ENCODE measurements at regions not wholly inside any gene's neighbourhood (a gene's known extent, or its start where the extent isn't known, plus 50 kb on each side); places are given as distances from the start of the nearest gene placed in this dataset.
"Not testable (repeated sequence)": the region's sequence is repeated elsewhere in the genome, so short reads cannot be mapped to it uniquely, and the experiment has no call there.

DNA sequence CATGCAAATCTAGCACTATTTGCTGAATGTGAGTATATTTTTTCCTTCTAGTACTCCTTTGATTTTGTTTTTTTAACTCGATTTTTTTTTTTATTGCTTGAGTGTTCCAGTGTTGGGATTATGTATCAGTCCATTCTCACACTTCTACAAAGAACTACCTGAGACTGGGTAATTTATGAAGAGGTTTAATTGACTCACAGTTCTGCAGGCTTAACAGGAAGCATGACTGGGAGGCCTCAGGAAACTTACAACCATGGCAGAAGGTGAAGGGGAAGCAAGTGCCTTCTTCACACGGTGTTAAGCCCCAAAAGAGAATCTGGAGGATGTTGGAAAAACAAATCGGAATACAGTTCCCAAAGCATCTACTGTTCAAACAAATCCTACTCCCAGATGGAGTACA is 69.1 kb downstream of the ZNF518B start:
- not testable (repeated sequence) for DNase-seq (ENCODE audit: low read depth in 2 of 2)

DNA sequence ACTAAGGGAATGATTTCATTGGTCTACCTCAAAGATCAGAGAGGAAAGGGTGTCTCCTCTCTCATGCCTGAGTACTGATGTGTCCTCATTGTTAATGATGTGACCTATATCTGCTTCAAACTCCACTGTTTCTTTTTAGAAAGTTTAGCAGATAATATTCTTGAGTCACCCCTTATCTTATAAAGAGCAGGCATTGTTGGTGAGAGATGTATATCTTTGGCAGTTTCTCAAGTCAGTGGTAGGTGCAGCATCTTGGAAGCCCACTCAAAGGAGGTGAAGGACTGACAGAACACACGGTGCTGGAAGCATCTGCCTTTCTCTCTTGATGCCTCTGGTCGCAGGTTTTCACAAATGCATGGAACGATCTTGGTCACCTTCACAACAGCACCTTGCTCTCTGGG is 71.2 kb downstream of the ZNF518B start:
- DNase-seq (ENCODE audit: low read depth in 2 of 2), result no peak

GRCh38 chr4:10384974-10385373 is 72.3 kb downstream of the ZNF518B start:
- DNase-seq (ENCODE audit: low read depth in 2 of 2), result no peak

GRCh38 chr4:10383417-10383816 is 73.8 kb downstream of the ZNF518B start:
- DNase-seq (ENCODE audit: low read depth in 2 of 2), result no peak

DNA sequence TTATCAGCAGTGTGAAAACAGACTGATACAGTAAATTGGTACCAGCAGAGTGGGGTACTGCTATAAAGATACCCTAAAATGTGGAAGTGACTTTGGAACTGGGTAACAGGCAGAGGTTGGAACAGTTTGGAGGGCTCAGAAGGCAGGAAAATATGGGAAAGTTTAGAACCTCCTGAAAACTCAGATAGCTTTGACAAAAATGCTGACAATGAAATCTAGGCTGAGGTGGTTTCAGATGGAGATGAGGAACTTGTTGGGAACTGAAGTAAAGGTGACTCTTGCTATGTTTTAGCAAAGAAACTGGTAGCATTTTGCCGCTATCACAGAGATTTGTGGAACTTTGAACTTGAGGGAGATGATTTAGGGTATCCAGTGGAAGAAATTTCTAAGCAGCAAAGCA is 75.1 kb downstream of the ZNF518B start:
- DNase-seq (ENCODE audit: low read depth in 2 of 2), result not testable (repeated sequence)

GRCh38 chr4:10381146-10381545 is 76.1 kb downstream of the ZNF518B start:
- DNase-seq (ENCODE audit: low read depth in 2 of 2), result no peak

- DNase-seq (ENCODE audit: low read depth in 2 of 2), result no peak
Measured at GRCh38 chr4:10380735-10381134, 76.5 kb downstream of the ZNF518B start.

GRCh38 chr4:10371869-10372471 is 85.3 kb downstream of the ZNF518B start:
- DNase-seq (ENCODE audit: low read depth in 2 of 2), result no peak

DNA sequence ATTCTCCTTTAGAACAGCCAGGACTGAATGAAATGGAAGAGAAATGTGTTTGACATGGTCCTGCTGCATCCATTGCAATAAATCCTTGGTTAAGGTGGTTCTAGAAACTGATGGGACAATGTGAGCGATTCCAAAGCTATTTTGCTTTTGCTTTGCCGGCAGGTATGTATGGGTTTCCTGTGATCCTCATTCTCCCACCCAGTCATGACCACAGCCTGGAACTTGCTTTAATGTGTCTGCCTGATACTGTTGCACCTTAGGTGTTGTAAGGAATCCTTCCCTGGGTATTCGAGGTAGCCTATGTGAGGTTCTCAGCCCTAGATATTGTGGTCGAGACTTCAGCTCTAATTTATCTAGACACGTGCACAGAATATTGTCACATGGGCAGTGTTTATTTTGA is 86.1 kb downstream of the ZNF518B start:
- no peak for DNase-seq (ENCODE audit: low read depth in 2 of 2)

GRCh38 chr4:10369517-10369916 is 87.7 kb downstream of the ZNF518B start:
- no peak for DNase-seq (ENCODE audit: low read depth in 2 of 2)

- DNase-seq (ENCODE audit: low read depth in 2 of 2), result no peak
Measured at GRCh38 chr4:10366628-10367027, 90.6 kb downstream of the ZNF518B start.

- no peak for DNase-seq (ENCODE audit: low read depth in 2 of 2)
Measured at GRCh38 chr4:10364194-10364593, 93.0 kb downstream of the ZNF518B start.

- no peak for DNase-seq (ENCODE audit: low read depth in 2 of 2)
Measured at GRCh38 chr4:10354746-10355145, 102.5 kb downstream of the ZNF518B start.

- DNase-seq (ENCODE audit: low read depth in 2 of 2), result no peak
Measured at GRCh38 chr4:10354225-10354624, 103.0 kb downstream of the ZNF518B start.

GRCh38 chr4:10353110-10353509 is 104.1 kb downstream of the ZNF518B start:
- no peak for DNase-seq (ENCODE audit: low read depth in 2 of 2)

DNA sequence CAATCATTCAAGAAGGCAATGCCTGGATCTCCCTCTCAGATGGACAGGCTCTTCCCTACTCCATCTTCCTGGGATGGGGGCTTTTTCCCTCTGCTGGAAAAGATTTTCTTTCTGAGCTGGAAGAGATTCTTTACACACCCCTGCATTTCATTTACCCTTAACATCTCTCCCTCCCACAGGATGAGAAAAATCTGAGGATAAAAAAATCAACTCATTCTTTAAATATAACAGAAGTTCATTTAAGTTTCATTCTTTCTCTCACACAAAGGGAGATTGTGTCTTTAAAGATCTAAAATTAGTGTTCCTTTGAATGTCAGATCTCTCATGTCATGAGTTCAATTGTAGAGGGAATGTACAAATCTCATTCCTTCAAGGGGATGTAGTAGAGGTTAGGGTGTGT is 109.0 kb downstream of the ZNF518B start:
- DNase-seq (ENCODE audit: low read depth in 2 of 2), result no peak

DNA sequence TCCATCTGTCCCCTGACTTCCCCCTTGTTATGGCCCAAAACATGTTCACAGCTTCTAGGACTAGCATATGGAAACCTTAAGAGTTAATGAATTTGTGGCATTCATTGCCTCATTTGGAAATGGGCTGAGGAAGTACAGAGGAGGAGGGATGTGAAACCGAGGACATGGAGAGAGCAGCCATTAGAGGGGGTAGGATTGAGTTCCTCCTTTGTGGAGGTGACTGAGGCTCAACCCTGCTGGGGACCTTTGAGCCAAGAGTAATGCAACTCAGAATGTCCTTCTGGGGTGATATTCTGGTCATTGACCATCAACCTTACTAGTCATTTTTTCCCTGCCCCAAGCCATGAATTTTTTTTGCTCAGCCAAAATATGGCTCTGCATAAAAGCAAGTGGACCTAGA is 109.4 kb downstream of the ZNF518B start:
- DNase-seq (ENCODE audit: low read depth in 2 of 2), result no peak

DNA sequence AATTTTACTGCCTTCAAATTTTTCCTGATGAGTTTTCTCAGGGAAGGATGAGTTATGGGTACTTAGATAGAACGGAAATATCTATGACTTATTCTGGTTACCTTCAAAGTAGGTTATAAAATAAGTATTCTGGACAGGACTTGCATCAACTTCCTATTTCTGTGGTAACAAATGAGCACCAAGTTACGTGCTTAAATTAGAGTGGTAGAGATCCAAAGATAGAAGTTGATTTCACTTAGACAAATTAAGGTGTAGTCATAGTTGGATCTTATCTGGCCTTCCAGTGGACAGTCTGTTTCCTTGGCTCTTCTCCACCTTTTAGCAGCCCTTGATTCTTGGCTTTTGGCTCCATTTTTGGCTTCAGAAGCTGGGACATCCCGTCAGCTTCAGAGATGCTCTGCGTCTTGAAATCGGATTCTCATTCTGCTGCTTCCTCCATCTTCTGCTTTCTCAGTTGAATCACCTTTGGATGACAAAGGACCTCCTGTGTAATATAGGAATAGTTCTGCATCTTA is 109.9 kb downstream of the ZNF518B start:
- DNase-seq (ENCODE audit: low read depth in 2 of 2), result no peak

DNA sequence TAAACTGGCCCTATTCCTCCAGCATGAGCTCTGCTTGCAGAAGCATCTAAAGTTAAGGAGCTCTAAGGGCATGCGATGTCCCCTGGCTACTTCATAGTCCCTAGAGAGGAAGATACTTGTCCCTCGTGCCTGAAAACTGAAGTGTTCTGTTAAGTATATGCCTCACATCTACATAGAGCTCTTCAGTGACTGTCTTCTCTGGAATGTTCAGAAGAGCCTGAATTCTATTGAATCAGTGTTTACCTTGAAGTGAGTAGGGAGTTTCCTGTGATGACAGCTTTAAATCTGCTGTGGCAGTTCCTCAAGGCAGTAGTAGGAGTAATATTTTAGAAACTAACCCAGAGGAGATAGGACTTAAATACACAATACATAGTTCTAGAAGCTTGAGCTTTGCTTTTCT is 111.2 kb downstream of the ZNF518B start:
- no peak for DNase-seq (ENCODE audit: low read depth in 2 of 2)

DNA sequence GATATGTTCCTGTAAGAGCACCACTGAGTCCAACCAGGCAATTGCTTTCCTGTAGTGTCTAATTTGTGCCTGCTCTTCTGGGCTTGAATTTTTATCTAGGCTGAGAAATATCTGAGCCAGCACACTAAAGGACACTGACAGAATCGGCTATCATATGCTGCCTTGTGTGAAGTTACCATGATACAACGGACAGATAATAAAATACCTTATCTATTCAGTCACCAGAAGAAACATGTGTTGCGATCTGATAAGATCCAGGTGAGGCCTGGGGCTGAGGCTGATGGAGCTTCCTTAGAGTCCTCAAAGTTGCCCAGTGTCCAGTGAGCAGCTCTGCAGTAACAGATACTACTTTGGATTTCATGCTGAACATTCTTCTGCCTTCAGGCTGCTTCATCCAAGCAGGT is 111.8 kb downstream of the ZNF518B start:
- DNase-seq (ENCODE audit: low read depth in 2 of 2), result no peak

DNA sequence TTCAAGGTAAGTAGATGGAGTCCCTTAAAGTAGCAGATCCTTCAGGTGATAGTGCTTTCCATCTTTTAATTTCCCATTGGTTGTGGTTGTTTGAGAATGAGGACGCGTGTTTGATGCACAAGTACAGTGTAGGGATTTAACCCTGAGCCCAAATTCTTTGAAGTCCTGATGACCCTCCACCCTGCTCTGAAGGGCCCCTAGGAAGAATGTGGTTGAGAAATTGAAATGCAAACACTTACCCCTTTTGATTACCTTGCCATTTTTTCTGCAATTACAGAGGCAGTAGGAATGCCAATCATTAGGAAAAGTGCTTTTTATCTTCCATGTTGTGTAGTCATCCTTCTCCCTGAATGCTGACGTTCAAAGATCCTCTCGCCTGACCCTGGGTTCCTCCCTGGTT is 112.4 kb downstream of the ZNF518B start:
- DNase-seq (ENCODE audit: low read depth in 2 of 2), result no peak

GRCh38 chr4:10343656-10344055 is 113.6 kb downstream of the ZNF518B start:
- DNase-seq (ENCODE audit: low read depth in 2 of 2), result no peak

GRCh38 chr4:10342866-10343265 is 114.4 kb downstream of the ZNF518B start:
- DNase-seq (ENCODE audit: low read depth in 2 of 2), result no peak

GRCh38 chr4:10336471-10336870 is 120.8 kb downstream of the ZNF518B start:
- DNase-seq (ENCODE audit: low read depth in 2 of 2), result no peak
